PC-3 (cell line): ENCODE measurements at regions not wholly inside any gene's neighbourhood (a gene's known extent, or its start where the extent isn't known, plus 50 kb on each side); places are given as distances from the start of the nearest gene placed in this dataset.

ENCODE experiments used
- EZH2 ChIP-seq: fragments of 300-600 bp; sonication (generic); IDR thresholded peaks from one replicate; pipeline ENCODE4 v1.6.1; 2017; ENCODE audit warnings: antibody characterized with exemption, mild to moderate bottlenecking, low read length; ENCODE audit not compliant: unreplicated experiment
- TF ChIP-seq, protein P1 (sequence below): fragments of 300-600 bp; sonication (generic); conservative IDR thresholded peaks from 2 replicates; pipeline ENCODE4 v1.5.1; 2017; ENCODE audit warnings: antibody characterized with exemption, low read depth, mild to moderate bottlenecking, low read length

DNA sequence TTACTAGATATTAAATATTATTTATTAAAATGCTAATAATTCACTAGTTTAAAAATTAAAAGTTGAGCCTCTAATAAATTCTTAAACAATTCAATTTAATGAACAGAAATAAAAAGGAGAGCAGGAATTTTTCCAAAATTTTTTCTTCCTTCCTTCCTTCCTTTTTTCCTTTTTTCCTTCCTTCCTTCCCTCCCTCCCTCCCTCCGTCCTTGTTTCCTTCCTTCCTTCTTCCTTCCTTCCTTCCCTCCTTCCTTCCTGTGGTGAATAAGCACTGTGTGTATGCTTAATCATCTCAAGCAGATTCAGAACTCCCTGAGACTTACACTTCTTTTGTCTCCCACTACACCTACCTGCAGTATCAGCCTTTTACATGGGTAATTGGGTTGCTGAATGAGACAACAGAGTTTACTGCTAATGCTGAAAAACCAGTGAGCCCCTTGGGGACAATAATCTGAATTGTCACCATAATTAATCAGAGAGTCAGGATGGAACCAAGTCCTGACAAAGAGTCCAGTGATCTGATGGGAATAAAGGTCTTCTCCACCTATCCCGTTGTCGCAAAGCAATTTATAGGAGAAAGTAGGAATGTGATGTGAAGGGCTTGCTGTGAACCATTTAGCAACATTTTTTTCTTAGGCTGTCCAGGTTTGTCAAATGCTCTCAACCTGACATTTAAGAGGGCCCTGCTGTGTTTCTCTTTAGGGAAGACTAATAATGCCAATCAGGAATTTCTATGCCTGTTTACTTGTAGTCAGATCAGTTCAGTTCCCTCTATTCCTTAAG lies 58.1 kb upstream of the CEP295 start:
- TF ChIP-seq, protein P1, sequence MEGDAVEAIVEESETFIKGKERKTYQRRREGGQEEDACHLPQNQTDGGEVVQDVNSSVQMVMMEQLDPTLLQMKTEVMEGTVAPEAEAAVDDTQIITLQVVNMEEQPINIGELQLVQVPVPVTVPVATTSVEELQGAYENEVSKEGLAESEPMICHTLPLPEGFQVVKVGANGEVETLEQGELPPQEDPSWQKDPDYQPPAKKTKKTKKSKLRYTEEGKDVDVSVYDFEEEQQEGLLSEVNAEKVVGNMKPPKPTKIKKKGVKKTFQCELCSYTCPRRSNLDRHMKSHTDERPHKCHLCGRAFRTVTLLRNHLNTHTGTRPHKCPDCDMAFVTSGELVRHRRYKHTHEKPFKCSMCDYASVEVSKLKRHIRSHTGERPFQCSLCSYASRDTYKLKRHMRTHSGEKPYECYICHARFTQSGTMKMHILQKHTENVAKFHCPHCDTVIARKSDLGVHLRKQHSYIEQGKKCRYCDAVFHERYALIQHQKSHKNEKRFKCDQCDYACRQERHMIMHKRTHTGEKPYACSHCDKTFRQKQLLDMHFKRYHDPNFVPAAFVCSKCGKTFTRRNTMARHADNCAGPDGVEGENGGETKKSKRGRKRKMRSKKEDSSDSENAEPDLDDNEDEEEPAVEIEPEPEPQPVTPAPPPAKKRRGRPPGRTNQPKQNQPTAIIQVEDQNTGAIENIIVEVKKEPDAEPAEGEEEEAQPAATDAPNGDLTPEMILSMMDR, result no peak
- TF ChIP-seq EZH2, result no peak
